Heart left ventricle (tissue), 13 donors: ENCODE measurements at regions not wholly inside any gene's neighbourhood (a gene's known extent, or its start where the extent isn't known, plus 50 kb on each side); places are given as distances from the start of the nearest gene placed in this dataset.

ENCODE experiments used
- CTCF ChIP-seq, 12 donors: fragments of 200-600 bp; sonication (generic) in 4 of 12; IDR thresholded peaks; one replicate each; pipeline versions ENCODE4 v1.5.0 to v1.8.0; 2018 to 2022; ENCODE audit warnings: antibody characterized with exemption in 12 of 12, mild to moderate bottlenecking in 5 of 12
- POLR2A ChIP-seq, 2 donors: fragments of 450-650 bp; IDR thresholded peaks; one replicate each; pipeline ENCODE4 v1.6.1; 2017; ENCODE audit warnings: antibody characterized with exemption in 2 of 2, mild to moderate bottlenecking in 2 of 2, moderate library complexity in 2 of 2
- donor health status: ischemic (EF 13 %, LVEDD 7.1; RV severe dilation, severe dysfunction).
- donor health status: DM: no; HTN: yes; CAD: no.
- donor health status: DM: no; HTN: no; CAD: no.
- donor health status: ischemic (EF 25% LVEDD 6.9; RV normal size, moderate dysfunction).
- donor health status: ischemic (EF 25% LVEDD 5.7; RV mildly dilated, moderate dysfunction).
- donor health status: ischemic (EF 35%, LVEDD 5.7; RV mildly dilated, moderate dysfunction).
- donor health status: nonischemic (EF 11% LVEDD 7.7; RV severe dilation, severe dysfunction).
- donor health status: DM: yes; HTN: yes; CAD: no.
- donor health status: PGD.
- donor health status: ischemic (EF 29% LVEDD 5.4; RV normal size, mild dysfunction).
- donor health status: nonischemic (EF 23%, LVEDD 6.1; RV moderate dilation, normal function).

GRCh38 chr18:25495606-25496005 lies 143.6 kb upstream of the ZNF521 start:
- TF ChIP-seq CTCF (IDR thresholded peaks at IDR 0.05) (no peak), POLR2A (IDR thresholded peaks at IDR 0.05) (no peak)
